ENCODE measurements at regions not wholly inside any gene's neighbourhood (a gene's known extent, or its start where the extent isn't known, plus 50 kb on each side); places are given as distances from the start of the nearest gene placed in this dataset.

GRCh38 chr12:114284041-114284440 lies 121.9 kb downstream of the TBX5 start:
- no peak for TF ChIP-seq CTCF (IDR thresholded peaks at IDR 0.05)
- no peak for TF ChIP-seq POLR2A (IDR thresholded peaks at IDR 0.05)

Data from body of pancreas (tissue), 4 donors.